Endodermal cell (in vitro differentiated cells): ENCODE measurements at regions not wholly inside any gene's neighbourhood (a gene's known extent, or its start where the extent isn't known, plus 50 kb on each side); places are given as distances from the start of the nearest gene placed in this dataset.

Source experiments
- DNase-seq: peaks from one replicate; pipeline ENCODE4 v3.0.0-alpha.2; 2017
- H3K27ac ChIP-seq: 2 replicates; pipeline ENCODE4 v1.5.1; 2013; ENCODE audit warnings: mild to moderate bottlenecking, low read depth, low read length, moderate library complexity
- H3K27me3 ChIP-seq: 2 replicates; pipeline ENCODE4 v1.6.1; 2013; ENCODE audit warnings: mild to moderate bottlenecking, low read length, moderate library complexity; ENCODE audit not compliant: insufficient read depth, control insufficient read depth, poor library complexity, severe bottlenecking
- H3K36me3 ChIP-seq: 2 replicates; pipeline ENCODE4 v1.7.0; 2013; ENCODE audit warnings: mild to moderate bottlenecking, low read length, moderate library complexity; ENCODE audit not compliant: control insufficient read depth, insufficient read depth
- H3K4me1 ChIP-seq: one replicate; pipeline ENCODE4 v1.7.0; 2013; ENCODE audit warnings: low read length; ENCODE audit not compliant: control insufficient read depth, insufficient read depth
- H3K4me3 ChIP-seq: 2 replicates; pipeline ENCODE4 v1.5.1; 2013; ENCODE audit warnings: mild to moderate bottlenecking, low read length, moderate library complexity
- H3K9ac ChIP-seq: 2 replicates; pipeline ENCODE4 v1.6.1; 2013; ENCODE audit warnings: mild to moderate bottlenecking, low read length, moderate library complexity; ENCODE audit not compliant: poor library complexity, severe bottlenecking; ENCODE audit errors: extremely low read depth
- H3K9me3 ChIP-seq: 2 replicates; pipeline ENCODE4 v1.6.1; 2013; ENCODE audit warnings: mild to moderate bottlenecking, low read length, moderate library complexity; ENCODE audit not compliant: control insufficient read depth
- H3K27ac Mint-ChIP-seq: 2 replicates; pipeline ENCODE4 v1.8.0; 2020; ENCODE audit warnings: mixed read lengths
- H3K27me3 Mint-ChIP-seq: 2 replicates; pipeline ENCODE4 v1.8.0; 2021; ENCODE audit warnings: mild to moderate bottlenecking, mixed read lengths; ENCODE audit not compliant: insufficient read depth
- H3K36me3 Mint-ChIP-seq: 2 replicates; pipeline ENCODE4 v1.8.0; 2020; ENCODE audit warnings: low read depth, mixed read lengths
- H3K4me1 Mint-ChIP-seq: 2 replicates; pipeline ENCODE4 v1.8.0; 2020; ENCODE audit warnings: mixed read lengths
- H3K4me3 Mint-ChIP-seq: 2 replicates; pipeline ENCODE4 v1.8.0; 2020; ENCODE audit warnings: mild to moderate bottlenecking, moderate library complexity, mixed read lengths
- H3K9me3 Mint-ChIP-seq: 2 replicates; pipeline ENCODE4 v1.8.0; 2020; ENCODE audit warnings: mild to moderate bottlenecking, mixed read lengths
- CTCF ChIP-seq: fragments of 200-600 bp; sonication (generic); conservative IDR thresholded peaks from 2 replicates; pipeline ENCODE4 v1.5.0; 2021; ENCODE audit warnings: antibody characterized with exemption, mild to moderate bottlenecking
- WGBS, 2 experiments: methylation state at CpG; one replicate each; pipeline versions ENCODE4 v1.1.5 to v1.1.7; 2013; ENCODE audit warnings: missing lambda C conversion rate in 2 of 2, mixed read lengths in 1 of 2; ENCODE audit not compliant: insufficient coverage in 1 of 2, insufficient read length in 1 of 2; 5-methylcytosine and 5-hydroxymethylcytosine counted together

DNA sequence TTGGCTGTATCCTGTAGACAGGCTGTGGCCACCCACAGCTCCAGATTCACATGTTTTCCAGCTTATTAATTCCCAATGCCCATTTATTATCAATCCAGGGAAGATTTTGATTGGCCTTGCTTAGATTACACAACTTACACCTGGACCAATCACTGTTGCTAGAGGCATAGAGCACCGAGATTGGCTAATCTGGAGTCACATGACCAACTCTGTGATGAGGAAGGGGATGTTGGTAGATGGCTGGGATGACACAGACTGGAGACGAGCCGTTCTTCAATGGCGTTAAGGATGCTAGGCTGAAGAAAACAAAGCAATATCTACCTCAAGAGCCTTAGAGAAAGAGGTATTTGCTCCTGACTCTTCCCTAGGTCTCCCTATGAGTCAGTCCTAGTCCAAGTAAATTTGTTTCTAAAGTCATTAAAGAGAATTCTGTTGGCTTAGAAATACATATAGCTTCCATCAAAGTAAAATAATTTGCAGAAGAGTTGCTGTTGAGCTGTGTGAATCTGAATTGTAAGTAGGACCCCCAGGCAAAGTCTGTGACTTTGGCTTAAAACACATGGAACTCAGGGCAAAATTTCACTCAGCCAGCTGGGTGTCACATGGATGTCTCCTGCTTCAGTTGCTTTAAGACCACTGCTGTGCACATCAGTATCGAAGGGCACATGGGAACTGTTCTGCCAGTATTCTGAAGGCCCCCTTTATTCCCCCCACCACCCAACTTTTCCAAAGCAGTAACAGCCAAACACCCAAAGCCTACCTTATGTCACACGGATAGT, 326.4 kb upstream of the KLF4 start:
- DNase-seq: no peak
- Histone ChIP-seq H3K36me3 (no peaks in the 10 kb centered on the region), H3K27ac (no peak overlapping the region), H3K4me1 (peaks cover 5% of the 10 kb centered on the region), H3K4me3 (no peak overlapping the region), H3K9me3 (no peaks in the 10 kb centered on the region), H3K9ac (no peak overlapping the region), H3K27me3 (peaks cover 96% of the 10 kb centered on the region)
- Mint-ChIP-seq H3K36me3 (no peaks in the 10 kb centered on the region), H3K9me3 (peaks cover 17% of the 10 kb centered on the region), H3K4me3 (no peak overlapping the region), H3K4me1 (peaks cover 19% of the 10 kb centered on the region), H3K27me3 (peaks cover 98% of the 10 kb centered on the region), H3K27ac (no peak overlapping the region)
- no peak for TF ChIP-seq CTCF
- 93 to 96% methylated on average over 3 to 6 of the region's 6 CpGs for WGBS, 2 experiments

GRCh38 chr9:107813287-107813686, 323.7 kb upstream of the KLF4 start:
- Histone ChIP-seq H3K27ac (no peak overlapping the region), H3K9me3 (no peaks in the 10 kb centered on the region), H3K36me3 (no peaks in the 10 kb centered on the region), H3K27me3 (peaks cover 98% of the 10 kb centered on the region), H3K9ac (no peak overlapping the region), H3K4me1 (no peaks in the 10 kb centered on the region), H3K4me3 (no peak overlapping the region)
- no peaks in the 10 kb centered on the region for H3K36me3 Mint-ChIP-seq
- H3K4me3 Mint-ChIP-seq: no peak overlapping the region
- no peak for DNase-seq
- no peak for TF ChIP-seq CTCF
- H3K9me3 Mint-ChIP-seq: peaks cover 14% of the 10 kb centered on the region
- peaks cover 4% of the 10 kb centered on the region for H3K4me1 Mint-ChIP-seq
- WGBS, 2 experiments: 96 to 100% methylated on average over 1 to 5 of the region's 6 CpGs
- H3K27me3 Mint-ChIP-seq: peaks cover 98% of the 10 kb centered on the region
- no peak overlapping the region for H3K27ac Mint-ChIP-seq

GRCh38 chr9:107810461-107810961, 320.9 kb upstream of the KLF4 start:
- Histone ChIP-seq H3K9ac (no peak overlapping the region), H3K4me1 (no peaks in the 10 kb centered on the region), H3K4me3 (no peak overlapping the region), H3K27me3 (peaks cover 100% of the 10 kb centered on the region), H3K9me3 (no peaks in the 10 kb centered on the region), H3K36me3 (no peaks in the 10 kb centered on the region), H3K27ac (no peak overlapping the region)
- no peaks in the 10 kb centered on the region for H3K4me1 Mint-ChIP-seq
- 91 to 100% methylated on average over 2 to 6 of the region's 6 CpGs for WGBS, 2 experiments
- peaks cover 1% of the 10 kb centered on the region for H3K9me3 Mint-ChIP-seq
- H3K27ac Mint-ChIP-seq: no peak overlapping the region
- H3K36me3 Mint-ChIP-seq: no peaks in the 10 kb centered on the region
- H3K27me3 Mint-ChIP-seq: peaks cover 100% of the 10 kb centered on the region
- no peak overlapping the region for H3K4me3 Mint-ChIP-seq
- TF ChIP-seq CTCF: no peak
- no peak for DNase-seq
